ENCODE measurements at regions not wholly inside any gene's neighbourhood (a gene's known extent, or its start where the extent isn't known, plus 50 kb on each side); places are given as distances from the start of the nearest gene placed in this dataset.

DNA sequence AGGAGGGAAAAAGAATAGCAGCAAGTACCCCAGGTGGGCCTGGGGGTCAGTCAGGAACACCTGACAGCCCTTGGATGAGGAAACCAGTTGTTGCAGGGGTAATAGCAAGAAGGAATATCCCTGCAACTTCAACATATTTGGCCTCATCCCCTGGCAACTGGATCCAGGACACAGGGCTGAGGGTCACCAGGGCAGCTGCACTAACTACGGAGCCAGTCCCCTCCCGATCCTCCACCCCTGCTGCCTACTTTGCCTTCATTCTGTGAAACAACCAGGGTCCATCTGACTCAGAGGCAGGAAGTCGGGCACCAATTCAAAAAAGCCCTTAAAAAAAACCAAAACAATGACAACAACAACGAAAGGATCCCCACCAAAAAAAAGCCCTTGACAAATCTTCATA, 52.9 kb downstream of the FRMPD3 start:
- TF ChIP-seq, protein P1, sequence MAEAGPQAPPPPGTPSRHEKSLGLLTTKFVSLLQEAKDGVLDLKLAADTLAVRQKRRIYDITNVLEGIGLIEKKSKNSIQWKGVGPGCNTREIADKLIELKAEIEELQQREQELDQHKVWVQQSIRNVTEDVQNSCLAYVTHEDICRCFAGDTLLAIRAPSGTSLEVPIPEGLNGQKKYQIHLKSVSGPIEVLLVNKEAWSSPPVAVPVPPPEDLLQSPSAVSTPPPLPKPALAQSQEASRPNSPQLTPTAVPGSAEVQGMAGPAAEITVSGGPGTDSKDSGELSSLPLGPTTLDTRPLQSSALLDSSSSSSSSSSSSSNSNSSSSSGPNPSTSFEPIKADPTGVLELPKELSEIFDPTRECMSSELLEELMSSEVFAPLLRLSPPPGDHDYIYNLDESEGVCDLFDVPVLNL (CRISPR knock-in tag; IDR thresholded peaks at IDR 0.05; ENCODE audit: borderline replicate concordance, low read depth), result no peak
- TF ChIP-seq JAZF1 (CRISPR knock-in tag; IDR thresholded peaks at IDR 0.05), result no peak
- TF ChIP-seq, protein P2, sequence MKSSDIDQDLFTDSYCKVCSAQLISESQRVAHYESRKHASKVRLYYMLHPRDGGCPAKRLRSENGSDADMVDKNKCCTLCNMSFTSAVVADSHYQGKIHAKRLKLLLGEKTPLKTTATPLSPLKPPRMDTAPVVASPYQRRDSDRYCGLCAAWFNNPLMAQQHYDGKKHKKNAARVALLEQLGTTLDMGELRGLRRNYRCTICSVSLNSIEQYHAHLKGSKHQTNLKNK (CRISPR knock-in tag; IDR thresholded peaks at IDR 0.05), result no peak
- no peak for TF ChIP-seq ZBTB21 (CRISPR knock-in tag; IDR thresholded peaks at IDR 0.05; ENCODE audit: borderline replicate concordance)
- TF ChIP-seq, protein P3, sequence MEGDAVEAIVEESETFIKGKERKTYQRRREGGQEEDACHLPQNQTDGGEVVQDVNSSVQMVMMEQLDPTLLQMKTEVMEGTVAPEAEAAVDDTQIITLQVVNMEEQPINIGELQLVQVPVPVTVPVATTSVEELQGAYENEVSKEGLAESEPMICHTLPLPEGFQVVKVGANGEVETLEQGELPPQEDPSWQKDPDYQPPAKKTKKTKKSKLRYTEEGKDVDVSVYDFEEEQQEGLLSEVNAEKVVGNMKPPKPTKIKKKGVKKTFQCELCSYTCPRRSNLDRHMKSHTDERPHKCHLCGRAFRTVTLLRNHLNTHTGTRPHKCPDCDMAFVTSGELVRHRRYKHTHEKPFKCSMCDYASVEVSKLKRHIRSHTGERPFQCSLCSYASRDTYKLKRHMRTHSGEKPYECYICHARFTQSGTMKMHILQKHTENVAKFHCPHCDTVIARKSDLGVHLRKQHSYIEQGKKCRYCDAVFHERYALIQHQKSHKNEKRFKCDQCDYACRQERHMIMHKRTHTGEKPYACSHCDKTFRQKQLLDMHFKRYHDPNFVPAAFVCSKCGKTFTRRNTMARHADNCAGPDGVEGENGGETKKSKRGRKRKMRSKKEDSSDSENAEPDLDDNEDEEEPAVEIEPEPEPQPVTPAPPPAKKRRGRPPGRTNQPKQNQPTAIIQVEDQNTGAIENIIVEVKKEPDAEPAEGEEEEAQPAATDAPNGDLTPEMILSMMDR (IDR thresholded peaks at IDR 0.05), result no peak
- TF ChIP-seq CBFB (CRISPR knock-in tag; IDR thresholded peaks at IDR 0.05; ENCODE audit: low read depth), result no peak
- TF ChIP-seq, protein P4, sequence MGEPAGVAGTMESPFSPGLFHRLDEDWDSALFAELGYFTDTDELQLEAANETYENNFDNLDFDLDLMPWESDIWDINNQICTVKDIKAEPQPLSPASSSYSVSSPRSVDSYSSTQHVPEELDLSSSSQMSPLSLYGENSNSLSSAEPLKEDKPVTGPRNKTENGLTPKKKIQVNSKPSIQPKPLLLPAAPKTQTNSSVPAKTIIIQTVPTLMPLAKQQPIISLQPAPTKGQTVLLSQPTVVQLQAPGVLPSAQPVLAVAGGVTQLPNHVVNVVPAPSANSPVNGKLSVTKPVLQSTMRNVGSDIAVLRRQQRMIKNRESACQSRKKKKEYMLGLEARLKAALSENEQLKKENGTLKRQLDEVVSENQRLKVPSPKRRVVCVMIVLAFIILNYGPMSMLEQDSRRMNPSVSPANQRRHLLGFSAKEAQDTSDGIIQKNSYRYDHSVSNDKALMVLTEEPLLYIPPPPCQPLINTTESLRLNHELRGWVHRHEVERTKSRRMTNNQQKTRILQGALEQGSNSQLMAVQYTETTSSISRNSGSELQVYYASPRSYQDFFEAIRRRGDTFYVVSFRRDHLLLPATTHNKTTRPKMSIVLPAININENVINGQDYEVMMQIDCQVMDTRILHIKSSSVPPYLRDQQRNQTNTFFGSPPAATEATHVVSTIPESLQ (CRISPR knock-in tag; IDR thresholded peaks at IDR 0.05), result no peak
- TF ChIP-seq NFYB (CRISPR knock-in tag; conservative IDR thresholded peaks at IDR 0.05; ENCODE audit: low read depth), result no peak
- TF ChIP-seq, protein P5, sequence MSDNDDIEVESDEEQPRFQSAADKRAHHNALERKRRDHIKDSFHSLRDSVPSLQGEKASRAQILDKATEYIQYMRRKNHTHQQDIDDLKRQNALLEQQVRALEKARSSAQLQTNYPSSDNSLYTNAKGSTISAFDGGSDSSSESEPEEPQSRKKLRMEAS (CRISPR knock-in tag; IDR thresholded peaks at IDR 0.05), result no peak
- TF ChIP-seq TEAD1 (CRISPR knock-in tag; IDR thresholded peaks at IDR 0.05), result no peak
- TF ChIP-seq, protein P6, sequence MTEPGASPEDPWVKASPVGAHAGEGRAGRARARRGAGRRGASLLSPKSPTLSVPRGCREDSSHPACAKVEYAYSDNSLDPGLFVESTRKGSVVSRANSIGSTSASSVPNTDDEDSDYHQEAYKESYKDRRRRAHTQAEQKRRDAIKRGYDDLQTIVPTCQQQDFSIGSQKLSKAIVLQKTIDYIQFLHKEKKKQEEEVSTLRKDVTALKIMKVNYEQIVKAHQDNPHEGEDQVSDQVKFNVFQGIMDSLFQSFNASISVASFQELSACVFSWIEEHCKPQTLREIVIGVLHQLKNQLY (CRISPR knock-in tag; IDR thresholded peaks at IDR 0.05), result no peak
- TF ChIP-seq TEAD4 (CRISPR knock-in tag; IDR thresholded peaks at IDR 0.05), result no peak
- TF ChIP-seq, protein P7, sequence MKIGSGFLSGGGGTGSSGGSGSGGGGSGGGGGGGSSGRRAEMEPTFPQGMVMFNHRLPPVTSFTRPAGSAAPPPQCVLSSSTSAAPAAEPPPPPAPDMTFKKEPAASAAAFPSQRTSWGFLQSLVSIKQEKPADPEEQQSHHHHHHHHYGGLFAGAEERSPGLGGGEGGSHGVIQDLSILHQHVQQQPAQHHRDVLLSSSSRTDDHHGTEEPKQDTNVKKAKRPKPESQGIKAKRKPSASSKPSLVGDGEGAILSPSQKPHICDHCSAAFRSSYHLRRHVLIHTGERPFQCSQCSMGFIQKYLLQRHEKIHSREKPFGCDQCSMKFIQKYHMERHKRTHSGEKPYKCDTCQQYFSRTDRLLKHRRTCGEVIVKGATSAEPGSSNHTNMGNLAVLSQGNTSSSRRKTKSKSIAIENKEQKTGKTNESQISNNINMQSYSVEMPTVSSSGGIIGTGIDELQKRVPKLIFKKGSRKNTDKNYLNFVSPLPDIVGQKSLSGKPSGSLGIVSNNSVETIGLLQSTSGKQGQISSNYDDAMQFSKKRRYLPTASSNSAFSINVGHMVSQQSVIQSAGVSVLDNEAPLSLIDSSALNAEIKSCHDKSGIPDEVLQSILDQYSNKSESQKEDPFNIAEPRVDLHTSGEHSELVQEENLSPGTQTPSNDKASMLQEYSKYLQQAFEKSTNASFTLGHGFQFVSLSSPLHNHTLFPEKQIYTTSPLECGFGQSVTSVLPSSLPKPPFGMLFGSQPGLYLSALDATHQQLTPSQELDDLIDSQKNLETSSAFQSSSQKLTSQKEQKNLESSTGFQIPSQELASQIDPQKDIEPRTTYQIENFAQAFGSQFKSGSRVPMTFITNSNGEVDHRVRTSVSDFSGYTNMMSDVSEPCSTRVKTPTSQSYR (CRISPR knock-in tag; IDR thresholded peaks at IDR 0.05), result no peak
- CTCF ChIA-PET, result no interaction called here
- Mint-ChIP-seq H3K36me3 (no peaks in the 10 kb centered on the region), H3K4me3 (no peak overlapping the region), H3K27ac (no peak overlapping the region), H3K9me3 (no peaks in the 10 kb centered on the region), H3K27me3 (ENCODE audit: low read depth) (peaks cover 36% of the 10 kb centered on the region), H3K4me1 (peaks cover 10% of the 10 kb centered on the region)
- ATAC-seq, result no peak
- DNase-seq (ENCODE audit: low spot score), result no peak
- POLR2A ChIA-PET, result no interaction called here

DNA sequence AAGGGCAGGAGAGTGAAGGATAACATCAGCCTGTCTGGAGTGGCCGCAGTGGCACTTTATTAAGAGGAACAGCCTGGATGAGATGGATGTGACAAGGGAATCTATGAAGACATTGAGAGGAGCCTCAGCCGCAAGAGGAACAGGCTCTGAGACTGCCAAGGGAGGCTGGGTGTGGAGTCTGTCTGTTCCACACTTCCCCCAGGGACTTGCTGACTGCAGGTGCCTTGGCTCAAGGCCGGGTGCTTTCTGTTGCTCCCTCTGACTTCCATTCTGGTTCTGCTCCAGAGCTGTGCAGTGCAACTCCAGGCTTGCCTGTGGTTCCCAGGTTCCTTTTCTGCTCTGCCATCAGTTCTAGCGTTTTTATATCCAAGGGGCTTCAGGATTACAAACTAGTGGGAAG, 54.6 kb downstream of the FRMPD3 start:
- POLR2A ChIA-PET, result no interaction called here
- Mint-ChIP-seq H3K27me3 (ENCODE audit: low read depth) (peaks cover 53% of the 10 kb centered on the region), H3K4me3 (no peak overlapping the region), H3K4me1 (peaks cover 14% of the 10 kb centered on the region), H3K9me3 (no peaks in the 10 kb centered on the region), H3K36me3 (no peaks in the 10 kb centered on the region), H3K27ac (no peak overlapping the region)
- DNase-seq (ENCODE audit: low spot score) (no peak), ATAC-seq (no peak)
- CTCF ChIA-PET, result no interaction called here
- TF ChIP-seq ZNF416 (CRISPR knock-in tag; IDR thresholded peaks at IDR 0.05) (no peak), HMGA2 (CRISPR knock-in tag; IDR thresholded peaks at IDR 0.05) (no peak)
- TF ChIP-seq, protein P3 (IDR thresholded peaks at IDR 0.05), result no peak
- TF ChIP-seq, protein P8, sequence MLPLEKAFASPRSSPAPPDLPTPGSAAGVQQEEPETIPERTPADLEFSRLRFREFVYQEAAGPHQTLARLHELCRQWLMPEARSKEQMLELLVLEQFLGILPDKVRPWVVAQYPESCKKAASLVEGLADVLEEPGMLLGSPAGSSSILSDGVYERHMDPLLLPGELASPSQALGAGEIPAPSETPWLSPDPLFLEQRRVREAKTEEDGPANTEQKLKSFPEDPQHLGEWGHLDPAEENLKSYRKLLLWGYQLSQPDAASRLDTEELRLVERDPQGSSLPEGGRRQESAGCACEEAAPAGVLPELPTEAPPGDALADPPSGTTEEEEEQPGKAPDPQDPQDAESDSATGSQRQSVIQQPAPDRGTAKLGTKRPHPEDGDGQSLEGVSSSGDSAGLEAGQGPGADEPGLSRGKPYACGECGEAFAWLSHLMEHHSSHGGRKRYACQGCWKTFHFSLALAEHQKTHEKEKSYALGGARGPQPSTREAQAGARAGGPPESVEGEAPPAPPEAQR (CRISPR knock-in tag; IDR thresholded peaks at IDR 0.05), result no peak
- TF ChIP-seq, protein P9, sequence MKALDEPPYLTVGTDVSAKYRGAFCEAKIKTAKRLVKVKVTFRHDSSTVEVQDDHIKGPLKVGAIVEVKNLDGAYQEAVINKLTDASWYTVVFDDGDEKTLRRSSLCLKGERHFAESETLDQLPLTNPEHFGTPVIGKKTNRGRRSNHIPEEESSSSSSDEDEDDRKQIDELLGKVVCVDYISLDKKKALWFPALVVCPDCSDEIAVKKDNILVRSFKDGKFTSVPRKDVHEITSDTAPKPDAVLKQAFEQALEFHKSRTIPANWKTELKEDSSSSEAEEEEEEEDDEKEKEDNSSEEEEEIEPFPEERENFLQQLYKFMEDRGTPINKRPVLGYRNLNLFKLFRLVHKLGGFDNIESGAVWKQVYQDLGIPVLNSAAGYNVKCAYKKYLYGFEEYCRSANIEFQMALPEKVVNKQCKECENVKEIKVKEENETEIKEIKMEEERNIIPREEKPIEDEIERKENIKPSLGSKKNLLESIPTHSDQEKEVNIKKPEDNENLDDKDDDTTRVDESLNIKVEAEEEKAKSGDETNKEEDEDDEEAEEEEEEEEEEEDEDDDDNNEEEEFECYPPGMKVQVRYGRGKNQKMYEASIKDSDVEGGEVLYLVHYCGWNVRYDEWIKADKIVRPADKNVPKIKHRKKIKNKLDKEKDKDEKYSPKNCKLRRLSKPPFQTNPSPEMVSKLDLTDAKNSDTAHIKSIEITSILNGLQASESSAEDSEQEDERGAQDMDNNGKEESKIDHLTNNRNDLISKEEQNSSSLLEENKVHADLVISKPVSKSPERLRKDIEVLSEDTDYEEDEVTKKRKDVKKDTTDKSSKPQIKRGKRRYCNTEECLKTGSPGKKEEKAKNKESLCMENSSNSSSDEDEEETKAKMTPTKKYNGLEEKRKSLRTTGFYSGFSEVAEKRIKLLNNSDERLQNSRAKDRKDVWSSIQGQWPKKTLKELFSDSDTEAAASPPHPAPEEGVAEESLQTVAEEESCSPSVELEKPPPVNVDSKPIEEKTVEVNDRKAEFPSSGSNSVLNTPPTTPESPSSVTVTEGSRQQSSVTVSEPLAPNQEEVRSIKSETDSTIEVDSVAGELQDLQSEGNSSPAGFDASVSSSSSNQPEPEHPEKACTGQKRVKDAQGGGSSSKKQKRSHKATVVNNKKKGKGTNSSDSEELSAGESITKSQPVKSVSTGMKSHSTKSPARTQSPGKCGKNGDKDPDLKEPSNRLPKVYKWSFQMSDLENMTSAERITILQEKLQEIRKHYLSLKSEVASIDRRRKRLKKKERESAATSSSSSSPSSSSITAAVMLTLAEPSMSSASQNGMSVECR (CRISPR knock-in tag; IDR thresholded peaks at IDR 0.05; ENCODE audit: borderline replicate concordance), result no peak

All from WTC11 (cell line).